ENCODE measurements at regions not wholly inside any gene's neighbourhood (a gene's known extent, or its start where the extent isn't known, plus 50 kb on each side); places are given as distances from the start of the nearest gene placed in this dataset.

- DNase-seq: no peak
- TF ChIP-seq CTCF (IDR thresholded peaks at IDR 0.05) (no peak), EP300 (IDR thresholded peaks at IDR 0.05) (no peak), POLR2A (IDR thresholded peaks at IDR 0.05) (no peak), POLR2AphosphoS5 (IDR thresholded peaks at IDR 0.05) (no peak)
- 81 to 87% methylated on average over 1 of the region's 1 CpG for WGBS, 2 donors
- intact Hi-C loops (cut with DNase I): no loop called here
- H3K4me1 ChIP-seq: peaks cover 0 to 6% (median 0%) of the 10 kb centered on the region in 4 donors
- no peaks in the 10 kb centered on the region for H3K27me3 ChIP-seq
- H3K36me3 ChIP-seq: no peaks in the 10 kb centered on the region
- H3K27ac ChIP-seq: no peak overlapping the region
- no peaks in the 10 kb centered on the region for H3K9me3 ChIP-seq
- H3K4me3 ChIP-seq: no peak overlapping the region
Measured at GRCh38 chr13:106117035-106117434, 418.4 kb downstream of the EFNB2 start.

- H3K9me3 ChIP-seq: no peaks in the 10 kb centered on the region
- no peak overlapping the region for H3K27ac ChIP-seq
- H3K27me3 ChIP-seq: no peaks in the 10 kb centered on the region
- no peak overlapping the region for H3K4me3 ChIP-seq
- H3K36me3 ChIP-seq: no peaks in the 10 kb centered on the region
- H3K4me1 ChIP-seq: peaks cover 0 to 6% (median 0%) of the 10 kb centered on the region in 4 donors
- no peak for DNase-seq
- TF ChIP-seq POLR2A (IDR thresholded peaks at IDR 0.05) (no peak), CTCF (IDR thresholded peaks at IDR 0.05) (no peak), EP300 (IDR thresholded peaks at IDR 0.05) (no peak), POLR2AphosphoS5 (IDR thresholded peaks at IDR 0.05) (no peak)
- intact Hi-C loops (cut with DNase I): no loop called here
- WGBS, 2 donors: 82 to 91% methylated on average over 2 of the region's 2 CpGs
Measured at GRCh38 chr13:106115081-106115480, 420.4 kb downstream of the EFNB2 start.

- no peak for TF ChIP-seq CTCF (IDR thresholded peaks at IDR 0.05)
- no peak for TF ChIP-seq EP300 (IDR thresholded peaks at IDR 0.05)
- TF ChIP-seq POLR2A (IDR thresholded peaks at IDR 0.05): no peak
- TF ChIP-seq POLR2AphosphoS5 (IDR thresholded peaks at IDR 0.05): no peak
- WGBS, 2 donors: 88 to 93% methylated on average over 1 of the region's 1 CpG
- H3K27me3 ChIP-seq: no peaks in the 10 kb centered on the region
- no peak overlapping the region for H3K4me3 ChIP-seq
- no peaks in the 10 kb centered on the region for H3K36me3 ChIP-seq
- H3K9me3 ChIP-seq: no peaks in the 10 kb centered on the region
- peaks cover 0 to 6% (median 0%) of the 10 kb centered on the region in 4 donors for H3K4me1 ChIP-seq
- intact Hi-C loops (cut with DNase I): no loop called here
- no peak overlapping the region for H3K27ac ChIP-seq
- no peak for DNase-seq
Measured at GRCh38 chr13:106113796-106114195, 421.7 kb downstream of the EFNB2 start.

GRCh38 chr13:106112191-106112590 lies 423.3 kb downstream of the EFNB2 start:
- H3K4me1 ChIP-seq: peaks cover 0 to 6% (median 0%) of the 10 kb centered on the region in 4 donors
- H3K9me3 ChIP-seq: no peaks in the 10 kb centered on the region
- no peaks in the 10 kb centered on the region for H3K27me3 ChIP-seq
- H3K27ac ChIP-seq: no peak overlapping the region
- DNase-seq: no peak
- H3K36me3 ChIP-seq: no peaks in the 10 kb centered on the region
- no peak overlapping the region for H3K4me3 ChIP-seq
- 86 to 93% methylated on average over 3 of the region's 3 CpGs for WGBS, 2 donors
- TF ChIP-seq POLR2A (IDR thresholded peaks at IDR 0.05): no peak
- intact Hi-C loops (cut with DNase I): no loop called here

- Histone ChIP-seq H3K9me3 (no peaks in the 10 kb centered on the region), H3K4me3 (no peak overlapping the region), H3K27me3 (no peaks in the 10 kb centered on the region), H3K27ac (no peak overlapping the region), H3K4me1 (peaks cover 0 to 6% (median 0%) of the 10 kb centered on the region in 4 donors), H3K36me3 (no peaks in the 10 kb centered on the region)
- no peak for TF ChIP-seq POLR2AphosphoS5 (IDR thresholded peaks at IDR 0.05)
- TF ChIP-seq CTCF (IDR thresholded peaks at IDR 0.05): no peak
- no peak for TF ChIP-seq POLR2A (IDR thresholded peaks at IDR 0.05)
- no peak for TF ChIP-seq EP300 (IDR thresholded peaks at IDR 0.05)
- DNase-seq: no peak
- WGBS, 2 donors: 93 to 95% methylated on average over 8 of the region's 8 CpGs
- intact Hi-C loops (cut with DNase I): no loop called here
Measured at GRCh38 chr13:106110241-106110855, 425.1 kb downstream of the EFNB2 start.
